ENCODE measurements at regions not wholly inside any gene's neighbourhood (a gene's known extent, or its start where the extent isn't known, plus 50 kb on each side); places are given as distances from the start of the nearest gene placed in this dataset.

GRCh38 chr4:189001971-189002450, 862.8 kb downstream of the TRIML1 start:
- TF ChIP-seq REST (IDR thresholded peaks at IDR 0.05; ENCODE audit: insufficient read depth in 1 of 2, low read depth in 2 of 2, low read length in 2 of 2): no peak
- TF ChIP-seq POLR2AphosphoS5 (IDR thresholded peaks at IDR 0.05; ENCODE audit: low read depth, low read length): no peak
